Caki2 (cell line): ENCODE measurements at regions not wholly inside any gene's neighbourhood (a gene's known extent, or its start where the extent isn't known, plus 50 kb on each side); places are given as distances from the start of the nearest gene placed in this dataset.

ENCODE experiments used
- DNase-seq: peaks from one replicate; pipeline ENCODE4 v3.0.0-alpha.2; 2015; ENCODE audit warnings: low read depth
- in situ Hi-C: cut with HindIII; loops from 2 replicates; pipeline ENCODE4 v1.10.0; 2016; ENCODE audit warnings: low sequenced_read_pairs, low pct_unique_long_range_greater_than_20kb, mixed read lengths

- peak; percentile 19 for DNase-seq
- in situ Hi-C loops: no loop called here
Measured at GRCh38 chr16:64416216-64417005, 705.5 kb downstream of the CDH11 start.

- in situ Hi-C loops: no loop called here
- no peak for DNase-seq
Measured at GRCh38 chr16:64412578-64413280, 709.1 kb downstream of the CDH11 start.

GRCh38 chr16:64410306-64410705, 711.6 kb downstream of the CDH11 start:
- no peak for DNase-seq
- in situ Hi-C loops: no loop called here

DNA sequence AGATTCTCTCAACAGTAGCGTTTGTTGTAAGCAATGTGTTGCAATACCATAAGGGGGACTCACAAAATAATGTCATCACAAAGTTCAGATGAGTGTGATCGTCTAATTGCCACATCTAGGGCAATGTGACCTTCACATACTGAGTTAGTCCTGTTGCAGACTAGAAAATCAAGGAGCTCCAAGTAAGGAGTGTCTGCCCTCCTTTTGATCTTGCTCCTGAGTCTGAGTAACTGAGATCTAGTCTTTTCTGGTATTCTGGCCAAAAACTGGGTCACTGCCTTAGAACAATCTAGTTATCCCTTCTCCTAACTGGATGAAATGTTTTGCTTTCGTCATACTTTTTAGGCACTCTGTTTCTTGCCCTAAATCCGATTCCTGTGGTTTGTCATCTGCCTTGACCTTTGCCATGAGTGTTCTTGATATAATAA, 712.1 kb downstream of the CDH11 start:
- in situ Hi-C loops: no loop called here
- DNase-seq: no peak

DNA sequence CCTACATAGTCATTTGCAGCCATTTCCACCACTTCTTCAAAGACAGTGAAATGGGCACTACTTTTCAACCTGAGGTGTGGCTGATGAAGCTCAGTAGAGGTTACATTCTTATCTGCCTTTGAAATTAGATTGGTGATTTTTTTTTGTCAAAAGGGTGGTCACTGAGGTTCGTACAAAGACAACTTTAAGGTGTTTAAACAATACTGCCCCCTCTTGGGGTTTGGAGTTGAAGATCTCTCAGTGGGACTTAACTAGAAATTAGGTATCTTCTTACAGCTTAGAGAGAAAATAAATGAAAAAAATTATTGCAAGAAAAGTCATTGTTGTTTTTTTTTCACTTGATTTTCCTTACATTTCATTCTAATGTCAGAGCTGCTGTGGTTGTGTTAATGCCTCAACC, 713.2 kb downstream of the CDH11 start:
- in situ Hi-C loops: no loop called here
- DNase-seq: no peak

GRCh38 chr16:64406770-64407181, 715.1 kb downstream of the CDH11 start:
- DNase-seq: no peak
- in situ Hi-C loops: no loop called here

- in situ Hi-C loops: no loop called here
- no peak for DNase-seq
Measured at GRCh38 chr16:64403352-64403751, 718.5 kb downstream of the CDH11 start.

GRCh38 chr16:64398793-64399192, 723.1 kb downstream of the CDH11 start:
- DNase-seq: no peak
- in situ Hi-C loops: no loop called here

- DNase-seq: no peak
- in situ Hi-C loops: no loop called here
Measured at GRCh38 chr16:64397945-64398508, 723.8 kb downstream of the CDH11 start.

DNA sequence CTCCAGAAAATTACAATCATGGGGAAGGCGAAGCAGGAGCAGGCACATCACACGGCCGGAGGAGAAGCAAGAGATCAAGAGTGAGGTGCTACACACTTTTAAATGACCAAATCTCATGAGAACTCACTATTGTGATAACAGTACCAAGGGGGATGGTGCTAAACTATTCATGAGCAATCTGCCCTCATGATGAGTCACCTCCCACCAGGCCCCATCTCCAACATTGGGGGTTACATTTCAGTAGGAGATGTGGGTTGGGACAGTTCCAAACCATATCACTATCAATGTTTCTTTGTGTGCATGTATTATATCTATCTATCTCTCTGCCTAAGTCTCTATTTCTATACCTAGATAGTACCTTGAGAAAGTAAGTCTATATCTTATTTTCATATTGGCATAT, 724.8 kb downstream of the CDH11 start:
- in situ Hi-C loops: no loop called here
- no peak for DNase-seq

- in situ Hi-C loops: no loop called here
- DNase-seq: no peak
Measured at GRCh38 chr16:64394061-64394460, 727.8 kb downstream of the CDH11 start.

DNA sequence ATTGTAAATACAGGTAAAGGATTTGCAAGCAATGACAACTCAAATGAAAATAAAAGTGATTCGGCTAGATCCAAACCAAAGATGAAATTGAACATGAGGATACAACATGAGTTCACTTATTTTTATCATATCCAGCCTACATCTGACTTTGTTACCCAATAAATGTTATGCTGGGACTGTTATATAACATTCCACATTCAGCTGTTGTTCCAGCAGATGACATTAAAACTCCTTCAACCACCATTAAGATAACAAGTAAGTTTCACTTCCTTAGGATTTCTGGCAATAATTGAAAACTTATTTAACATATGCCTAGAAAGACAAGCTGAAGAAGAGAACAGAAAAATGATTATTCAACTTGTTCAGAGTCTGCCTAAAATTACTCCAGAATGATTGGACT, 729.4 kb downstream of the CDH11 start:
- DNase-seq: no peak
- in situ Hi-C loops: no loop called here

- in situ Hi-C loops: no loop called here
- peak; percentile 54 for DNase-seq
Measured at GRCh38 chr16:64391063-64391600, 730.7 kb downstream of the CDH11 start.

- in situ Hi-C loops: no loop called here
- DNase-seq: no peak
Measured at GRCh38 chr16:64390102-64390501, 731.8 kb downstream of the CDH11 start.

GRCh38 chr16:64384636-64385035, 737.2 kb downstream of the CDH11 start:
- DNase-seq: no peak
- in situ Hi-C loops: no loop called here

DNA sequence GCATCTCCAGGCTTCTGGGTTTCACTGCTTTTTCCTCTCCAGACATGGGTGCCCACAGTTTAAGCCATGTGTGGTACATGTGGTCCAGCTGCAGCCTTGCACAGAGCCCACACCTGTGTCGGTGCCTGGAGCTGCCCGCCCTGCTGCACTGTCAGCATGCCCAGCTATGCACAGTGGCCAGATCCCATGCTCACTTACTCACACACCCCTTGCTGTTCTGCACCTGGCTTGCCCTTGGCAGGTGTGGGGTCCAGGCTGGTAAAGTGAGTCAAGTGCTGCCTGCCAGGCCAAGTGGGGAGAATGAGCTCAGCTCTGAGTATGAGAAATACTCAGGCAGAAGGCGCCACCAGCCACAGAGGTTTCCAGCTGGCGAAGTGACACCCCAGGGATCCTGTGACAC, 739.9 kb downstream of the CDH11 start:
- DNase-seq: no peak
- in situ Hi-C loops: no loop called here

GRCh38 chr16:64380751-64381150, 741.1 kb downstream of the CDH11 start:
- in situ Hi-C loops: no loop called here
- no peak for DNase-seq

DNA sequence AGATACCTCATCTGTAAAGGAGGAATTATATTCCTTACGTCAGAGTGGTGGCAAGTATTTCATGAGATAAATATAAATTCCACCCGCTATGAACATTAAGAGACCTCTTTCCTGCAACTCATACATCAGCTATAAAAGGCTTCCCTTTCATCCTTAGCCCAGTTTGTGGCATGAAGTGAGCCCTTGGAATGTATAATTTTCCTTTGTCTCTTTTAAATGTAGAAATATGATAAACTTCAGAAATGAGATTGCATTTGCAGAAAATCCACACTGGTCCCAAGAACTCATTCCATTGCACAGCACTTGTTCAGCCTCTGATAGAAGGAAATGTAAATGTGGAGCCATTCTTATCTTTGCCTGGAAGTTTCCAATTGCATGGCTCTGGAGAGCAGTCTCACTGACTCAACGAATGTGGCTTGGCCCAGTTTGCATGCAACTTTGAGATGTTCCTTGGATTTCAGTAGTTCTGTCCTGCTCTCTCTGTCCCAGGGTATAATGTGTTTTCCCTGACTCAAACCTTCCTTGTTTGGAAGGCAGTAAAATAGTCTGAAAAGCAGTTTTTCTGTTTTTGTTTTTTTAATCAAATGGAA, 746.4 kb downstream of the CDH11 start:
- in situ Hi-C loops: no loop called here
- DNase-seq: no peak

GRCh38 chr16:64370112-64370511, 751.8 kb downstream of the CDH11 start:
- in situ Hi-C loops: no loop called here
- DNase-seq: no peak
